SU-DHL-6 (cell line): ENCODE measurements at regions not wholly inside any gene's neighbourhood (a gene's known extent, or its start where the extent isn't known, plus 50 kb on each side); places are given as distances from the start of the nearest gene placed in this dataset.

Experiments used
- EZH2phosphoT487 ChIP-seq: fragments of 200-600 bp; sonication (generic), shearing (Covaris generic); conservative IDR thresholded peaks from 2 replicates; pipeline ENCODE4 v1.6.1; 2018; ENCODE audit warnings: mild to moderate bottlenecking, antibody characterized with exemption, low read length, moderate library complexity, mixed read lengths
- TF ChIP-seq, protein P1 (sequence below): fragments of 200-600 bp; sonication (generic); IDR thresholded peaks from one replicate; pipeline ENCODE4 v1.5.1; 2017; ENCODE audit warnings: antibody characterized with exemption, mild to moderate bottlenecking, low read length, moderate library complexity; ENCODE audit not compliant: insufficient read depth, poor library complexity, severe bottlenecking

DNA sequence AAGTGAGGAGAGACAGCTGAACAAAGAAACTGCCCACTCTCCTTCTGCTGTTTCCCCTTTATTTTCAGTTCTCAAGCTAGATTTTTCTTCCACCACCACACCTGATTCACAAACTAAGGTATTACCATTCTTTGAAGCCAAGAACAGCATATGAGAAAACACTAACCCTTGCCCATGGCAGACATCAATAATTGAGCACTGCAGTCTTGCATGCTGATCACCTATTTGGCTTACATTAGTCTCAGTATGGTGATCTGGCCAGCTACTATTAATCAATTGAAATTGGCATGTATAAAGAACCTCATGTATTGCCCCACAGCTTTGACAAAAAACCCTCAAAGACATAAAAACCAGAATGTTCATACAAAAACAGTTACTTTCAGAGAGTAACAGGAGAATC lies 166.3 kb downstream of the SAMD5 start:
- TF ChIP-seq, protein P1, sequence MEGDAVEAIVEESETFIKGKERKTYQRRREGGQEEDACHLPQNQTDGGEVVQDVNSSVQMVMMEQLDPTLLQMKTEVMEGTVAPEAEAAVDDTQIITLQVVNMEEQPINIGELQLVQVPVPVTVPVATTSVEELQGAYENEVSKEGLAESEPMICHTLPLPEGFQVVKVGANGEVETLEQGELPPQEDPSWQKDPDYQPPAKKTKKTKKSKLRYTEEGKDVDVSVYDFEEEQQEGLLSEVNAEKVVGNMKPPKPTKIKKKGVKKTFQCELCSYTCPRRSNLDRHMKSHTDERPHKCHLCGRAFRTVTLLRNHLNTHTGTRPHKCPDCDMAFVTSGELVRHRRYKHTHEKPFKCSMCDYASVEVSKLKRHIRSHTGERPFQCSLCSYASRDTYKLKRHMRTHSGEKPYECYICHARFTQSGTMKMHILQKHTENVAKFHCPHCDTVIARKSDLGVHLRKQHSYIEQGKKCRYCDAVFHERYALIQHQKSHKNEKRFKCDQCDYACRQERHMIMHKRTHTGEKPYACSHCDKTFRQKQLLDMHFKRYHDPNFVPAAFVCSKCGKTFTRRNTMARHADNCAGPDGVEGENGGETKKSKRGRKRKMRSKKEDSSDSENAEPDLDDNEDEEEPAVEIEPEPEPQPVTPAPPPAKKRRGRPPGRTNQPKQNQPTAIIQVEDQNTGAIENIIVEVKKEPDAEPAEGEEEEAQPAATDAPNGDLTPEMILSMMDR: no peak
- no peak for TF ChIP-seq EZH2phosphoT487
